Stimulated activated naive CD8-positive, alpha-beta T cell treated with anti-CD3 and anti-CD28 coated beads, Interleukin-15, amount 100 ng/mL, for 72 hours (primary cell): ENCODE measurements at regions not wholly inside any gene's neighbourhood (a gene's known extent, or its start where the extent isn't known, plus 50 kb on each side); places are given as distances from the start of the nearest gene placed in this dataset.

Experiments
- ATAC-seq: fragments of 150-1000 bp; cut with Tn5 transposase; 2 replicates; pipeline ENCODE4 v1.10.0; 2021; ENCODE audit warnings: mild to moderate bottlenecking, moderate library complexity
- DNase-seq, 2 donors: peaks; one replicate each; pipeline ENCODE4 v3.0.0; 2021 to 2022
- H3K27ac Mint-ChIP-seq, 2 donors: one replicate each; pipeline ENCODE4 v1.8.0; 2022; ENCODE audit warnings: mild to moderate bottlenecking in 2 of 2, mixed read lengths in 2 of 2, moderate library complexity in 2 of 2
- H3K27me3 Mint-ChIP-seq: one replicate; pipeline ENCODE4 v1.8.0; 2022; ENCODE audit warnings: mixed read lengths
- H3K4me1 Mint-ChIP-seq: one replicate; pipeline ENCODE4 v1.8.0; 2022; ENCODE audit warnings: mild to moderate bottlenecking, mixed read lengths
- H3K4me3 Mint-ChIP-seq, 2 donors: one replicate each; pipeline ENCODE4 v1.8.0; 2022; ENCODE audit warnings: mild to moderate bottlenecking in 2 of 2, mixed read lengths in 2 of 2, moderate library complexity in 1 of 2
- H3K9me3 Mint-ChIP-seq, 2 donors: one replicate each; pipeline ENCODE4 v1.8.0; 2022; ENCODE audit warnings: mixed read lengths in 2 of 2

- no peak overlapping the region for H3K27ac Mint-ChIP-seq
- H3K4me1 Mint-ChIP-seq, result no peaks in the 10 kb centered on the region
Observed at GRCh38 chr10:3526727-3527501, 258.1 kb downstream of the KLF6 start.

GRCh38 chr10:3525832-3526449 is 259.1 kb downstream of the KLF6 start:
- no peaks in the 10 kb centered on the region for H3K9me3 Mint-ChIP-seq
- DNase-seq (no peak), ATAC-seq (no peak)
- H3K27me3 Mint-ChIP-seq, result peaks cover 11% of the 10 kb centered on the region
- peak overlapping the region in 1 of 2 donors; percentile 10 for H3K27ac Mint-ChIP-seq
- H3K4me3 Mint-ChIP-seq, result no peak overlapping the region
- H3K4me1 Mint-ChIP-seq, result no peaks in the 10 kb centered on the region

More at GRCh38 chr10:3526727-3527501, 258.1 kb downstream of the KLF6 start:
- DNase-seq (no peak), ATAC-seq (no peak)
- no peaks in the 10 kb centered on the region for H3K9me3 Mint-ChIP-seq
- no peak overlapping the region for H3K4me3 Mint-ChIP-seq
- H3K27me3 Mint-ChIP-seq, result peaks cover 11% of the 10 kb centered on the region

- H3K27me3 Mint-ChIP-seq, result peaks cover 11% of the 10 kb centered on the region
Observed at GRCh38 chr10:3524086-3524960, 260.7 kb downstream of the KLF6 start.

GRCh38 chr10:3523309-3524050 is 261.5 kb downstream of the KLF6 start:
- no peak for DNase-seq
- H3K27ac Mint-ChIP-seq, result no peak overlapping the region
- no peaks in the 10 kb centered on the region for H3K9me3 Mint-ChIP-seq
- no peaks in the 10 kb centered on the region for H3K4me1 Mint-ChIP-seq
- H3K27me3 Mint-ChIP-seq, result peaks cover 11% of the 10 kb centered on the region
- no peak for ATAC-seq
- H3K4me3 Mint-ChIP-seq, result no peak overlapping the region

More at GRCh38 chr10:3524086-3524960, 260.7 kb downstream of the KLF6 start:
- Mint-ChIP-seq H3K9me3 (no peaks in the 10 kb centered on the region), H3K27ac (no peak overlapping the region), H3K4me3 (no peak overlapping the region), H3K4me1 (no peaks in the 10 kb centered on the region)
- DNase-seq (no peak), ATAC-seq (no peak)

GRCh38 chr10:3516923-3517255 is 268.1 kb downstream of the KLF6 start:
- no peak overlapping the region for H3K4me3 Mint-ChIP-seq
- ATAC-seq (no peak), DNase-seq (no peak)
- H3K4me1 Mint-ChIP-seq, result peaks cover 6% of the 10 kb centered on the region
- H3K27me3 Mint-ChIP-seq, result peaks cover 16% of the 10 kb centered on the region
- no peak overlapping the region for H3K27ac Mint-ChIP-seq
- no peaks in the 10 kb centered on the region for H3K9me3 Mint-ChIP-seq

DNA sequence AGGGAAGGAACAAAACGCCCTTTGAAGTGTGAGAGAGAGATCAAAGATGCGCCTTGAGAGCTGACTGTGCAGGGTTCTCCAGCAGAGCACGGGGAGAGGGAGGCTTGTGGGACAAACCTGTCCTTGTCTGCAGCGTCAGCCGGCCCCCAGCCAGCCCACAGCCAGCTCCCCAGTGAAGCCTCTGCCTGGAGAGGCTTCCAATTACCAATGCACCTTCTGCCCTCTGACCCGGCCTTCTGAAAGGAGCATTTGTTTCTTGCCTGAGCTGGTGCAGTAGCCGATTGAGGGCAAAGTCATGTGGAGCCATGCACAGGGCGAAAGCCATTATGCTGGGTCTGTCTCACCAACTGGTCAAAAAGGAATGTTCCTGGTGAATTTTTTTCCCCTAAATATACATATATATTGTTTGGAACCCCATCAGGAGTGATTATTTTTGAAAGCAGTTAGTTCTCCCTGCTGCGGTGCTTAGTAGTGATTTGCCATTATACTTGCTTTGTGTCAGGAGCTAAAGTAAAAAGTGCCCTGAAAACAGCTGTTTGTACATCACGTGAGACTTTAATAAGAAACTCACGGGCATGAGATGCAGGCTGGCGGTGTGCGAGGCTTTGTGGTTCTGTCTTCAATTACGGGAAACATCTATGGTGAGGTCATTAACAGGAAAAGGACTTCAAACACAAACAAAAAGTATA is 268.6 kb downstream of the KLF6 start:
- Mint-ChIP-seq H3K9me3 (no peaks in the 10 kb centered on the region), H3K27me3 (peaks cover 16% of the 10 kb centered on the region), H3K27ac (no peak overlapping the region), H3K4me1 (peaks cover 6% of the 10 kb centered on the region), H3K4me3 (no peak overlapping the region)
- ATAC-seq (no peak), DNase-seq (no peak)

- Mint-ChIP-seq H3K4me1 (peaks cover 6% of the 10 kb centered on the region), H3K27me3 (peaks cover 16% of the 10 kb centered on the region), H3K9me3 (no peaks in the 10 kb centered on the region), H3K4me3 (no peak overlapping the region), H3K27ac (no peak overlapping the region)
- ATAC-seq (no peak), DNase-seq (no peak)
Observed at GRCh38 chr10:3514691-3515090, 270.3 kb downstream of the KLF6 start.

- DNase-seq, result no peak
- no peak for ATAC-seq
- Mint-ChIP-seq H3K27ac (no peak overlapping the region), H3K4me3 (no peak overlapping the region), H3K4me1 (peaks cover 6% of the 10 kb centered on the region), H3K27me3 (peaks cover 16% of the 10 kb centered on the region), H3K9me3 (no peaks in the 10 kb centered on the region)
Observed at GRCh38 chr10:3512263-3512662, 272.7 kb downstream of the KLF6 start.

- Mint-ChIP-seq H3K27me3 (peaks cover 8% of the 10 kb centered on the region), H3K27ac (no peak overlapping the region), H3K4me3 (no peak overlapping the region), H3K9me3 (no peaks in the 10 kb centered on the region), H3K4me1 (peaks cover 1% of the 10 kb centered on the region)
- ATAC-seq (no peak), DNase-seq (no peak)
Observed at GRCh38 chr10:3511483-3511882, 273.5 kb downstream of the KLF6 start.

GRCh38 chr10:3510741-3511140 is 274.3 kb downstream of the KLF6 start:
- peaks cover 6% of the 10 kb centered on the region for H3K27me3 Mint-ChIP-seq
- no peaks in the 10 kb centered on the region for H3K9me3 Mint-ChIP-seq
- no peak overlapping the region for H3K27ac Mint-ChIP-seq
- ATAC-seq, result no peak
- no peaks in the 10 kb centered on the region for H3K4me1 Mint-ChIP-seq
- no peak for DNase-seq
- H3K4me3 Mint-ChIP-seq, result no peak overlapping the region

DNA sequence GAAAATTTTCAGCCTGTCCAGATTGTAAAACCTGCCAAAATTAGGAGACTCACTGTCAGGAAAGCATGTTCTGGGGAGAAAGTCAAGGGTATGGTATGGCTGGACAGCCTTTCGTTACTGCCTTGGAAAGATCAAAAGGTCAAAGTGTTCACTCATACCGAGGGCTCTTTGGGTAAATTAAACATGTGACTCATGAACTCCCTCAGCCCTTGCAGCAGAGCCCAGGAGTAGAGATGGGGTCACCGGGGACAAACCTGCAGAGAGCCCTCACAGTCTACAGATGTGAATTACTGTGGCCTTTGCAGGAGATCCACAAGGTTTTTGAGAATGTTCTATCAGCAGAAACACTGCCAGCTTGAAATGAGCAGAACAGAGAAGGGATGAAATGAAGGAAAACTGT is 275.7 kb downstream of the KLF6 start:
- Mint-ChIP-seq H3K4me1 (no peaks in the 10 kb centered on the region), H3K27ac (no peak overlapping the region), H3K9me3 (no peaks in the 10 kb centered on the region), H3K27me3 (peaks cover 2% of the 10 kb centered on the region), H3K4me3 (no peak overlapping the region)
- DNase-seq (no peak), ATAC-seq (no peak)

DNA sequence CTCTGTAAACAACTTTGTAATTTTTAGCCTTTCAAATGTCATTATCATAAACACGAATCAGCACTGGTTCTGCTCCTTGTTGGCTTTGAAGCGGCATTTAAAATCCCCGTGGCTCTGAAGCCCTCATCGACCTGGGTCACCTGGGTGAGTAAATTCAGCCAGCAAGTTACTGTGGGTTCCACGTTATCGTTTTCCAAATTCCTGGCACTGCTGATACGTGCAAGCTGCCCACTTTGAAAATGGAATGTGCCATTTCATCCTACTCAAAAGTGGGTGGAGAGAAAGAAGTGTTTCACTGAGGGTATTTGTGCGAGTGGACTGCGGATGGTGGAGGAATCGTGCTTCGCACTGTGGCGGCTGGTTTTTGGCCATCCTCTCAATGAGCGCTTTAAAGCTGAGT is 281.7 kb downstream of the KLF6 start:
- no peak overlapping the region for H3K27ac Mint-ChIP-seq
- no peaks in the 10 kb centered on the region for H3K9me3 Mint-ChIP-seq
- ATAC-seq (no peak), DNase-seq (no peak)
- H3K4me1 Mint-ChIP-seq, result no peaks in the 10 kb centered on the region
- no peak overlapping the region for H3K4me3 Mint-ChIP-seq
- no peaks in the 10 kb centered on the region for H3K27me3 Mint-ChIP-seq

DNA sequence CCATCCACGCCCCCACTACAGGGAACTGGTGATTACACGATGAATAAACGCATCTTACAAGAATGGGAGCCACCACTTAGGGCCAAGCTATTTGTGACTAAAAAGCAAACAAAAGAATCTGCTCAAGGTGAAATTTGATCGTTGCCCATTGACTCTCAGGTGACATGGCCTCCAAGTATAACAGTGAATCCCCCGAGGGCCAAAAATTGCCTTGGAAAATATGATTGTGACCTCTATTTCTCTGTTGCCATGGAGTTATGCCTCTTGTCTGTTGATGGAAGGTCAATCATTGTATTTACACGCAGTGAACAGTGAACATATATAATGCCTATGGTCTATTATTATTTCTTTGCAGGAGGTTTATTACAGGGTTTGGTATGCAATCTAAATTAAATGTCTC is 282.3 kb downstream of the KLF6 start:
- no peak overlapping the region for H3K27ac Mint-ChIP-seq
- ATAC-seq (no peak), DNase-seq (no peak)
- no peaks in the 10 kb centered on the region for H3K9me3 Mint-ChIP-seq
- H3K27me3 Mint-ChIP-seq, result no peaks in the 10 kb centered on the region
- no peaks in the 10 kb centered on the region for H3K4me1 Mint-ChIP-seq
- no peak overlapping the region for H3K4me3 Mint-ChIP-seq

- Mint-ChIP-seq H3K27ac (no peak overlapping the region), H3K9me3 (no peaks in the 10 kb centered on the region), H3K27me3 (peaks cover 18% of the 10 kb centered on the region), H3K4me3 (no peak overlapping the region), H3K4me1 (no peaks in the 10 kb centered on the region)
- ATAC-seq, result no peak
- no peak for DNase-seq
Observed at GRCh38 chr10:3500408-3500856, 284.6 kb downstream of the KLF6 start.

GRCh38 chr10:3499120-3499519 is 285.9 kb downstream of the KLF6 start:
- no peak overlapping the region for H3K4me3 Mint-ChIP-seq
- ATAC-seq, result no peak
- no peak overlapping the region for H3K27ac Mint-ChIP-seq
- H3K9me3 Mint-ChIP-seq, result no peaks in the 10 kb centered on the region
- H3K4me1 Mint-ChIP-seq, result no peaks in the 10 kb centered on the region
- DNase-seq, result no peak
- H3K27me3 Mint-ChIP-seq, result peaks cover 27% of the 10 kb centered on the region
